ENCODE measurements at regions not wholly inside any gene's neighbourhood (a gene's known extent, or its start where the extent isn't known, plus 50 kb on each side); places are given as distances from the start of the nearest gene placed in this dataset.

DNA sequence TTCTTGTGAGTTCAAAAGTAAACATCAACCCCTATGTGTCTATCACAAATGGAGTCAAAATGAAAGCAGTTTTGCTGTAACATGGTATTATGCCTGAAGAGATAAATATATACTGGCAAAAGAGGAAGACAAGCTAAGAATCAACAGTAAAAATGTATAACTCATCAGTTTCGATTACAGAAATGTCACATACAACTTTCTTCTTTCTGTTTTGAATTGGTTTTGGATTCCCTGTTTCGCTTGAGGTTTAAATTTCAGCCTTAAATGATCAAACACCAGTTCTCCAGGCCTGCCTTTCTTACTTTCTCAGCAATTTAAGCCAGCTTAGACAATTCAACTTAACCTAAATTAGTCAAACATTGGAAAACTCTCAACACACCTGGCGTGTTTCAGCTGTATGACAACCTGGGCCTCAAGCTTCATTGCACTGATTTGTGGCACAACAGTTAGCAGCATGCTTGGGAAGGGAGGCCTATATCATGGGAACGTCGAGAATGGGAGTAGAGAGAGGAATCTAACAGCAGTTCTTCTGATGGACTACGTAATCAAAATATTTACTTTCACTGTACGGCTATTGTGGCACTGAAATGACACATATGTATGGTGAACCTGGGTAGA, 51.9 kb upstream of the MARCKS start:
- WGBS = 78% methylated on average over 7 of the region's 7 CpGs
- no peak for DNase-seq (ENCODE audit: low spot score)
- Histone ChIP-seq H3K36me3 (ENCODE audit: control insufficient read depth in 4 of 4, insufficient read depth in 3 of 4, low read depth in 1 of 4, low read length in 3 of 4) (no peaks in the 10 kb centered on the region), H3K27me3 (ENCODE audit: control insufficient read depth in 4 of 4, insufficient read depth in 4 of 4, low read length in 3 of 4) (no peaks in the 10 kb centered on the region), H3K4me1 (ENCODE audit: control insufficient read depth in 4 of 4, insufficient read depth in 4 of 4, low read length in 3 of 4) (peaks cover 0 to 2% (median 0%) of the 10 kb centered on the region in 4 donors), H3K9me3 (ENCODE audit: control insufficient read depth in 4 of 4, low read length in 3 of 4) (no peaks in the 10 kb centered on the region), H3K4me3 (ENCODE audit: low read depth in 1 of 3, low read length in 3 of 3) (no peak overlapping the region), H3K27ac (ENCODE audit: low read depth in 1 of 2, low read length in 2 of 2) (no peak overlapping the region), H3K9ac (ENCODE audit: low read depth in 1 of 2, low read length in 2 of 2) (no peak overlapping the region)
- TF ChIP-seq NR2F2 (IDR thresholded peaks at IDR 0.05) = no peak
- no peak for TF ChIP-seq GABPA (IDR thresholded peaks at IDR 0.05 in 1 of 2, conservative IDR thresholded peaks at IDR 0.05 in 1 of 2)
- no peak for TF ChIP-seq YY1 (IDR thresholded peaks at IDR 0.05)
- TF ChIP-seq, protein P1, sequence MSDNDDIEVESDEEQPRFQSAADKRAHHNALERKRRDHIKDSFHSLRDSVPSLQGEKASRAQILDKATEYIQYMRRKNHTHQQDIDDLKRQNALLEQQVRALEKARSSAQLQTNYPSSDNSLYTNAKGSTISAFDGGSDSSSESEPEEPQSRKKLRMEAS (IDR thresholded peaks at IDR 0.05) = no peak
- TF ChIP-seq FOXA2 (IDR thresholded peaks at IDR 0.05) = no peak
- TF ChIP-seq FOXA1 (IDR thresholded peaks at IDR 0.05) = no peak
- TF ChIP-seq, protein P2, sequence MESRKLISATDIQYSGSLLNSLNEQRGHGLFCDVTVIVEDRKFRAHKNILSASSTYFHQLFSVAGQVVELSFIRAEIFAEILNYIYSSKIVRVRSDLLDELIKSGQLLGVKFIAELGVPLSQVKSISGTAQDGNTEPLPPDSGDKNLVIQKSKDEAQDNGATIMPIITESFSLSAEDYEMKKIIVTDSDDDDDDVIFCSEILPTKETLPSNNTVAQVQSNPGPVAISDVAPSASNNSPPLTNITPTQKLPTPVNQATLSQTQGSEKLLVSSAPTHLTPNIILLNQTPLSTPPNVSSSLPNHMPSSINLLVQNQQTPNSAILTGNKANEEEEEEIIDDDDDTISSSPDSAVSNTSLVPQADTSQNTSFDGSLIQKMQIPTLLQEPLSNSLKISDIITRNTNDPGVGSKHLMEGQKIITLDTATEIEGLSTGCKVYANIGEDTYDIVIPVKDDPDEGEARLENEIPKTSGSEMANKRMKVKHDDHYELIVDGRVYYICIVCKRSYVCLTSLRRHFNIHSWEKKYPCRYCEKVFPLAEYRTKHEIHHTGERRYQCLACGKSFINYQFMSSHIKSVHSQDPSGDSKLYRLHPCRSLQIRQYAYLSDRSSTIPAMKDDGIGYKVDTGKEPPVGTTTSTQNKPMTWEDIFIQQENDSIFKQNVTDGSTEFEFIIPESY (IDR thresholded peaks at IDR 0.05) = no peak
- TF ChIP-seq HNF4G (IDR thresholded peaks at IDR 0.05) = no peak
- no peak for TF ChIP-seq HNF4A (conservative IDR thresholded peaks at IDR 0.05)
- TF ChIP-seq EGR1 (IDR thresholded peaks at IDR 0.05; ENCODE audit: low read depth in 2 of 2) = no peak
- TF ChIP-seq, protein P3, sequence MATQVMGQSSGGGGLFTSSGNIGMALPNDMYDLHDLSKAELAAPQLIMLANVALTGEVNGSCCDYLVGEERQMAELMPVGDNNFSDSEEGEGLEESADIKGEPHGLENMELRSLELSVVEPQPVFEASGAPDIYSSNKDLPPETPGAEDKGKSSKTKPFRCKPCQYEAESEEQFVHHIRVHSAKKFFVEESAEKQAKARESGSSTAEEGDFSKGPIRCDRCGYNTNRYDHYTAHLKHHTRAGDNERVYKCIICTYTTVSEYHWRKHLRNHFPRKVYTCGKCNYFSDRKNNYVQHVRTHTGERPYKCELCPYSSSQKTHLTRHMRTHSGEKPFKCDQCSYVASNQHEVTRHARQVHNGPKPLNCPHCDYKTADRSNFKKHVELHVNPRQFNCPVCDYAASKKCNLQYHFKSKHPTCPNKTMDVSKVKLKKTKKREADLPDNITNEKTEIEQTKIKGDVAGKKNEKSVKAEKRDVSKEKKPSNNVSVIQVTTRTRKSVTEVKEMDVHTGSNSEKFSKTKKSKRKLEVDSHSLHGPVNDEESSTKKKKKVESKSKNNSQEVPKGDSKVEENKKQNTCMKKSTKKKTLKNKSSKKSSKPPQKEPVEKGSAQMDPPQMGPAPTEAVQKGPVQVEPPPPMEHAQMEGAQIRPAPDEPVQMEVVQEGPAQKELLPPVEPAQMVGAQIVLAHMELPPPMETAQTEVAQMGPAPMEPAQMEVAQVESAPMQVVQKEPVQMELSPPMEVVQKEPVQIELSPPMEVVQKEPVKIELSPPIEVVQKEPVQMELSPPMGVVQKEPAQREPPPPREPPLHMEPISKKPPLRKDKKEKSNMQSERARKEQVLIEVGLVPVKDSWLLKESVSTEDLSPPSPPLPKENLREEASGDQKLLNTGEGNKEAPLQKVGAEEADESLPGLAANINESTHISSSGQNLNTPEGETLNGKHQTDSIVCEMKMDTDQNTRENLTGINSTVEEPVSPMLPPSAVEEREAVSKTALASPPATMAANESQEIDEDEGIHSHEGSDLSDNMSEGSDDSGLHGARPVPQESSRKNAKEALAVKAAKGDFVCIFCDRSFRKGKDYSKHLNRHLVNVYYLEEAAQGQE (IDR thresholded peaks at IDR 0.05) = no peak
- no peak for TF ChIP-seq RXRA (IDR thresholded peaks at IDR 0.05)
- no peak for TF ChIP-seq JUND (IDR thresholded peaks at IDR 0.05)

DNA sequence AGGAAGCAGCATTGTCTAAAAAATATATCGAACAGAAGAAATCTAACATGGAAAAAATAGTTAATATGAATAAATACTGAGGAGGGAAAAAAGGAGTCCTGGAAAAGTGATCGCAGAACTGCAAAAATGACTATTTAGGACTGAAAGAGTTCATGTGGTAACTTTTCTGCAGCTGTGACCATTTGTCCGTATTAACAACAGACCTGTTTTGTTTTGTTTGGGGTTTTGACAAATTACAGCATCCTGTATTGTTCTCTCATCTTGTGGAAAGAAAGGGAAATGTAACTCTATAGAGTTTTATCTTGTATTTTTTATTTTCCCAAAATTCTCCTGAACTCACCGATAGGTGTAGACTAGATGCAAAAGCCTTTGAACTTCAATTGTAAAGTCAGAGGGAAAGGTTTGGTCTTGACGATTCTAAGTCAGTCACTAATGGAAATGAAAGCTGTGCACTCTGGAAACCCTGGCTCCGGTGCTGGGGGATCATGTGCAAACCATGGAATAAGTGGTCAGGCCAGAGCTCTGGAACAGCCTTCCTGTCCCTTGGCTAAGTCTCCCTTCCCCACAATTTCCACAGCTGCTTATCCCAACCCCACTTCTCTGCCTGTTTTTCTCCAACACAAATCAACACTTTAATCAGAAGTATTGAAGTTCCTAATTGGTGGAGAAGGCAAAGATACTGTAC, 51.2 kb upstream of the MARCKS start:
- no peaks in the 10 kb centered on the region for H3K27me3 ChIP-seq (ENCODE audit: control insufficient read depth in 4 of 4, insufficient read depth in 4 of 4, low read length in 3 of 4)
- DNase-seq (ENCODE audit: low spot score) = no peak
- peaks cover 0 to 2% (median 0%) of the 10 kb centered on the region in 4 donors for H3K4me1 ChIP-seq (ENCODE audit: control insufficient read depth in 4 of 4, insufficient read depth in 4 of 4, low read length in 3 of 4)
- 89% methylated on average over 6 of the region's 6 CpGs for WGBS
- H3K4me3 ChIP-seq (ENCODE audit: low read depth in 1 of 3, low read length in 3 of 3) = no peak overlapping the region
- no peaks in the 10 kb centered on the region for H3K9me3 ChIP-seq (ENCODE audit: control insufficient read depth in 4 of 4, low read length in 3 of 4)
- no peaks in the 10 kb centered on the region for H3K36me3 ChIP-seq (ENCODE audit: control insufficient read depth in 4 of 4, insufficient read depth in 3 of 4, low read depth in 1 of 4, low read length in 3 of 4)
- no peak overlapping the region for H3K27ac ChIP-seq (ENCODE audit: low read depth in 1 of 2, low read length in 2 of 2)
- H3K9ac ChIP-seq (ENCODE audit: low read depth in 1 of 2, low read length in 2 of 2) = no peak overlapping the region
- no peak for TF ChIP-seq SP1 (IDR thresholded peaks at IDR 0.05)
- no peak for TF ChIP-seq JUND (IDR thresholded peaks at IDR 0.05)
- TF ChIP-seq, protein P3 (IDR thresholded peaks at IDR 0.05) = no peak
- TF ChIP-seq, protein P4, sequence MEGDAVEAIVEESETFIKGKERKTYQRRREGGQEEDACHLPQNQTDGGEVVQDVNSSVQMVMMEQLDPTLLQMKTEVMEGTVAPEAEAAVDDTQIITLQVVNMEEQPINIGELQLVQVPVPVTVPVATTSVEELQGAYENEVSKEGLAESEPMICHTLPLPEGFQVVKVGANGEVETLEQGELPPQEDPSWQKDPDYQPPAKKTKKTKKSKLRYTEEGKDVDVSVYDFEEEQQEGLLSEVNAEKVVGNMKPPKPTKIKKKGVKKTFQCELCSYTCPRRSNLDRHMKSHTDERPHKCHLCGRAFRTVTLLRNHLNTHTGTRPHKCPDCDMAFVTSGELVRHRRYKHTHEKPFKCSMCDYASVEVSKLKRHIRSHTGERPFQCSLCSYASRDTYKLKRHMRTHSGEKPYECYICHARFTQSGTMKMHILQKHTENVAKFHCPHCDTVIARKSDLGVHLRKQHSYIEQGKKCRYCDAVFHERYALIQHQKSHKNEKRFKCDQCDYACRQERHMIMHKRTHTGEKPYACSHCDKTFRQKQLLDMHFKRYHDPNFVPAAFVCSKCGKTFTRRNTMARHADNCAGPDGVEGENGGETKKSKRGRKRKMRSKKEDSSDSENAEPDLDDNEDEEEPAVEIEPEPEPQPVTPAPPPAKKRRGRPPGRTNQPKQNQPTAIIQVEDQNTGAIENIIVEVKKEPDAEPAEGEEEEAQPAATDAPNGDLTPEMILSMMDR (IDR thresholded peaks at IDR 0.05; ENCODE audit: low read depth, low read length, missing input control) = no peak
- TF ChIP-seq YY1 (IDR thresholded peaks at IDR 0.05) = no peak
- TF ChIP-seq, protein P2 (IDR thresholded peaks at IDR 0.05) = no peak
- no peak for TF ChIP-seq TAF1 (conservative IDR thresholded peaks at IDR 0.05)
- TF ChIP-seq, protein P1 (IDR thresholded peaks at IDR 0.05) = no peak
- no peak for TF ChIP-seq NR2F2 (IDR thresholded peaks at IDR 0.05)
- no peak for TF ChIP-seq RXRA (IDR thresholded peaks at IDR 0.05)
- TF ChIP-seq HNF4A (conservative IDR thresholded peaks at IDR 0.05) = no peak
- no peak for TF ChIP-seq RAD21 (IDR thresholded peaks at IDR 0.05)
